DMS53 treated with DMSO at 0.1 percent for 48 hours (cell line): ENCODE measurements at regions not wholly inside any gene's neighbourhood (a gene's known extent, or its start where the extent isn't known, plus 50 kb on each side); places are given as distances from the start of the nearest gene placed in this dataset.
"Not testable (repeated sequence)": the region's sequence is repeated elsewhere in the genome, so short reads cannot be mapped to it uniquely, and the experiment has no call there.

Source experiments
- DNase-seq: peaks from one replicate; lab custom pipeline; 2025; ENCODE audit not compliant: unreplicated experiment; lab: John Stamatoyannopoulos, UW

- no peak for DNase-seq
These were observed 157.7 kb upstream of the TNRC6C start for GRCh38 chr17:77800816-77801215.

GRCh38 chr17:77801545-77802332 is 156.8 kb upstream of the TNRC6C start:
- no peak for DNase-seq

GRCh38 chr17:77802333-77802615 is 156.2 kb upstream of the TNRC6C start:
- DNase-seq = no peak

- DNase-seq = no peak
These were observed 155.7 kb upstream of the TNRC6C start for GRCh38 chr17:77802811-77803220.

- DNase-seq = no peak
These were observed 154.8 kb upstream of the TNRC6C start for GRCh38 chr17:77803726-77804125.

GRCh38 chr17:77804796-77805426 is 153.6 kb upstream of the TNRC6C start:
- DNase-seq = no peak

GRCh38 chr17:77805970-77806369 is 152.5 kb upstream of the TNRC6C start:
- not testable (repeated sequence) for DNase-seq

- no peak for DNase-seq
These were observed 151.3 kb upstream of the TNRC6C start for GRCh38 chr17:77807051-77807745.

GRCh38 chr17:77807746-77808441 is 150.6 kb upstream of the TNRC6C start:
- DNase-seq = no peak

- DNase-seq = no peak
These were observed 149.6 kb upstream of the TNRC6C start for GRCh38 chr17:77808686-77809425.

GRCh38 chr17:77809814-77810213 is 148.7 kb upstream of the TNRC6C start:
- no peak for DNase-seq

GRCh38 chr17:77810536-77810935 is 148.0 kb upstream of the TNRC6C start:
- no peak for DNase-seq

- DNase-seq = no peak
These were observed 147.0 kb upstream of the TNRC6C start for GRCh38 chr17:77811521-77811920.

- DNase-seq = no peak
These were observed 144.3 kb upstream of the TNRC6C start for GRCh38 chr17:77814091-77814772.

- DNase-seq = no peak
These were observed 143.2 kb upstream of the TNRC6C start for GRCh38 chr17:77815127-77815905.

GRCh38 chr17:77817953-77818352 is 140.6 kb upstream of the TNRC6C start:
- no peak for DNase-seq

- DNase-seq = no peak
These were observed 139.0 kb upstream of the TNRC6C start for GRCh38 chr17:77819497-77819896.

GRCh38 chr17:77821114-77821513 is 137.4 kb upstream of the TNRC6C start:
- DNase-seq = no peak

- DNase-seq = no peak
These were observed 136.0 kb upstream of the TNRC6C start for GRCh38 chr17:77822302-77823030.
